Activated CD8-positive, alpha-beta memory T cell treated with anti-CD3 and anti-CD28 coated beads, Interleukin-2, amount 50 U/mL, for 1 hour (primary cell): ENCODE measurements at regions not wholly inside any gene's neighbourhood (a gene's known extent, or its start where the extent isn't known, plus 50 kb on each side); places are given as distances from the start of the nearest gene placed in this dataset.

Experiments used
- DNase-seq: peaks from one replicate; pipeline ENCODE4 v3.0.0-alpha.2; 2020; ENCODE audit errors: extremely low read depth

DNA sequence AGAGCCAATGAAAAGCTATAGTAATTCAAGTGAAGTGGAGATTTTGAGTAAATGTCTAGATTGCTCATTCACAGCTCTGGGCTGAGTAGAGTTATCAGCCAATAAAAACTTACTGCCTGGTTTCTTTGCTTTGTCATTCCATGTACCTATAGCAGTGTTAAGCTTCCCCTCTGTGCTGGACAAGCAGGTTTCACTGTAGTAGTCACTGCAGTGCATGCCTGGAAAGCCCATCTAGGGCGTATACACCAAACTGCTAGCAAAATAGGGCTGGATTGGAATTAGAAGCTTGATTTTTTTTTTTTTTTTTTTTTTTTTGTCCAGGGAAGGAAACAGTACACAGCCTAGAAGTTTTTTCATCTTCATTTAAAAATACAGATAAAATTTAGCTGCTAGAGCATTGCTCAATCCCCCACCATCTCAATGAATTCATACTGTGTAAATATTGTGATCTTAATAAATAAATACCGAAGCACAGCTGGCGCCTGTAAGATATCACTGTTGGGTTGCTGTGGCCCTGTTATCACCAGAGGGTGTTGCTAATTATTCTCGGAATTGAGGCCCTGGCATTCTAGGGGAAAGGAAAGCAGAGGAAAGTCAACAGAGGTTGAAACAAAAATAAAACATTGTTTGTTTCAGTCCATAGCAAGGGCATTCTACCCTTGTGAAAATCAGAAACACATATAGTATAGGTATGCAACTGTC is 968.5 kb upstream of the GJE1 start:
- DNase-seq: no peak

DNA sequence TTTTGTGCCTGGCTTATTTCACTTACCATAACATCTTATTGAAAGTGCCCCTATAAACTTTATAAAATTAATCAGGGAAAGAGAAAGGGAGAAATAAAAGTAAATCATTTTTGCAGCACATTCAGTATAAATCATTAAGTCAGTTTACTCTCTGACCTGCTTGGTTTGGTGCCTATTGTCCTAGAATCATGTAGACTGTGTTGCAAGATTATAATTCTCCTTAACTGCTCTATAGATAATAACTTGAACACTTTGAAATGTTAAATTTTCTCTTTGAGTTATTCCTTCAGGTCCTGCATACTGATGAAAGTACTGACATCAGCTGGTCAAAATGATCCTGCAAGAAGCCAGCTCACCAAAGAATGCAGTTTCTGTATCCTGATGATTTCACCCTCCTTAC is 969.6 kb upstream of the GJE1 start:
- DNase-seq: no peak

DNA sequence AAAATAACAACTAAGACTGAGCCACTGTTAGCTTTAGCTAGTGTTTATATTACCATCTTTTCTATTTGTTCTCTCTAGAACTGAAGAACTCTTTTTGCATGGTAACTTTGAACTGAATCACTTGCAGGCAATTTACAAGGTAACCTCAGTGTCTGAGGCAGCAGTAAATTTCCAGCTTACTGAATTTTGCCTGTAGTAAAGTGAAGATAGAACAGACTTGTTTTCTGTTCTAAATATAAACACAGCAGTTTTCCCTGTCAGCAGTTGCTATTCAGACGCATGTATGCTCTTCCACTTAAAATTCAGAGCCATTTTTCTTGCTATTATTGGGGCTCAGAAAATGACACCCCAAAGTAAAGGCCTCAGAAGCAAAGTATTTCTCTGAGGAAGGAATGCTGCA is 974.0 kb upstream of the GJE1 start:
- no peak for DNase-seq

DNA sequence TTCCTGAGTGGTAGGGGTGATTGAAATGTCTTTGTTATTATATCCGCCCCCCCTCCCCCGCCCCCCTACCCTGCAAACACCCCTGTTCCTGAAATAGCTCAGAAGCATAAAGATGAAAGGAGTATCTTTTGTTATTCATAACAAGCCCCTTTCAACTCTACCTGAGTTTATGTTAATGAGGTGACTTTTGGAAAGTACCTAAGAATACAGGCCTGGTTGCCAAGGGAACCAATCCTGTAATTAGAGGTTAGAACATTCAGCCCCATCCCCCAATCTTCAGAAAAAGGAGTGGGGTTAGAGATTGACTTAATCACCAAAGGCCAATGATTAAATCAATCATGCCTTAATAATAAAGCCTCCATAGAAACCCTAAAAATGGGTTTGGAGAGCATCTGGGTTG is 979.2 kb upstream of the GJE1 start:
- DNase-seq: peak; percentile 11

DNA sequence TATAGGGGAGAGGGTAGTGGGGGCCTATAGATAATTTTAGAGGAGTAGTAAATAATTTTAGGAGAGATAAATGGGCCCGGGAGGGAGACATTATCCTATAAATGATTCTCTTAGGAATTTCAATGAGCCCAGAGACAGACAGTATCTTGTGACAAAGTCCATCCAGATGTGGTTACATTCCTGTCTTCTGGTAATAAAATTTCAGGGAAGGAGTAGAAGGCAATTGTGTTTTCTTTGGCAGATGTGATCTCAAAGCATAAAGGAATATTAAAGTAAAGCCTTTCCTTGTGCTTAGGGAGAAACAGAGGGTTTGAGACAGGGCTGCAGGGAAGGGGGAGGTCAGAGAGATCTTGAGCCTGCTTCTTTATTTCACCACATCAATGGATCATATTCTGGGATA is 979.8 kb upstream of the GJE1 start:
- DNase-seq: no peak

DNA sequence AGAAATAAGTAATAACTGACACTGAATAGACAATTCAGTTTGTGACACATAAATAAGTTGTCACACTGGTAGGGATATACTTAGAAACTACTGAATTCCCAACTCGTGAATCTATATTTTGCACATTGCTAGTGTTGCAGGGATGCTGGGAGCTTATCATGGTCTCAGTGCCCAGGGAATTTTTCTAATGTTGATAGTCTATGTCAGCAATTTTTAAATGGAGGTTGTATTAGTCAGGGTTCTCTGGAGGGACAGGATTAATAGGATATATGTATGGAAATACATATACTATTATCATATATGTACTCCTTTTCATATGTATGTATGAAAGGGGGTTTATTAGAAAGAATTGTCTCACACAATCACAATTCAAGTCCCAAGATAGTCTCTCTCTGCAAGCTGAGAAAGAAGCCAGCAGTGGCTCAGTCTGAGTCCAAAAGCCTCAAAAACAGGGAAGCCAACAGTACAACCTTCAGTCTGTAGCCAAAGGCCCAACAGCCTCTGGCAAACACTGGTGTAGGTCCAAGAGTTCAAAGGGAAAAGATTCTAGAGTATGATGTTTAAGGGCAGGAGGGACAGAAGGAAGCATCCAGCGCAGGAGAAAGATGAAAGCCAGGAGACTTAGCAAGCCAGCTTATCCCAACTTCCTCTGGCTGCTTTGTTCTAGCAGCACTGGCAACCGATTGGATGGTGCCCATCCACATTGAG is 980.9 kb upstream of the GJE1 start:
- DNase-seq: no peak

DNA sequence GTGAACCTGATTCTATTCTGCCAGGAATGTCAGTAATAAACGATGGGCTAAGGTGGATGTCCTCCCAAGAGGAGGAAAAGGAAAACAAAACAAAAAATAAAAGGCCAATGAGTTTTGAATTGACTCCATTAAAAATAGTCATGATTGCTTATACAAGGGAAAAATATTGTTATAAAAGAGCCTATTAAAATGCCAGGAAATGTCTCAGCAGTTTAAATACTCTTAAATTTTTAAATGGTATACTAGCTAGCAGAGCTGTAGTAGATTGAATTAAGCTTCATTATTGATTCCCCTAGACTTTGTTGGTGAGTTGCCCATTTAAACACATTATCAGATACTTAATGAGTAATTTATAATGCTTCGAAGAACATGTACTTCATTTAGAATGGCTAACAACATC is 990.9 kb upstream of the GJE1 start:
- DNase-seq: no peak

DNA sequence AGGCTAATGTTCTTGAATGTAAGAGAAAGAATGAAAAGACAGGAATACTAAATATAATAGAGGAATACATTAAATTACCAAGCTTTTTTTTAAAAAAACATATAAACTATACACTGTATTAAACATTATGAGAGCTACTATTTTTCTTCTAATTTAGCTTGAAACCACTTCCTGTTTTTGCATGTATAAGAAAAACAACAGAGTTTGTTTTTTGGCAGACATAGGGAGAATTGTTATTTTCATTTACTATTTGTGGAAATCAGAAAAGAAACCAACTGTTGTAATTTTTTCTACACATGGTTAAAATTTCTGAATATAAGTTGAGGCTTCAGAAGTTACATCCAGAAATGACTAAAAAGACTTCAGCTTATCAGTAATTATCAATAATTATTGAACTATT is 991.8 kb upstream of the GJE1 start:
- no peak for DNase-seq

DNA sequence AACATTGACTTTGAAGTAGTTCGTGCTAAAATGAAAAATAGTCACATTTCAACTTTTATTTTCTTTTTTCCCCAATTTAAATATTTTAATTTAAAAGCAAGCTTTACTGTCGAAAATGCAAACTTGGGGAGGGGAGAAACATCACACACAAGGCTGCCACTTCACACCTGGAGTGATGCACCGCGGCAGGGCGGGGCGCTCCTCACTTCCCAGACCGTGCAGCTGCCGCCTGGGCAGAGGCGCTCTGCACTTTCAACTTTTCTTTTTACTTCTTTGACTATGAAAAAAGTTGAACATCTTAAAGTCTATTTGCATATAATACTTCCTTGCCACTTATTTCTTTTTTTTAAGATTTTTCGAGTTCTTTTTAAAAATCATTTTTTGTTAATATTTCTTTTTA is 993.3 kb upstream of the GJE1 start:
- no peak for DNase-seq

DNA sequence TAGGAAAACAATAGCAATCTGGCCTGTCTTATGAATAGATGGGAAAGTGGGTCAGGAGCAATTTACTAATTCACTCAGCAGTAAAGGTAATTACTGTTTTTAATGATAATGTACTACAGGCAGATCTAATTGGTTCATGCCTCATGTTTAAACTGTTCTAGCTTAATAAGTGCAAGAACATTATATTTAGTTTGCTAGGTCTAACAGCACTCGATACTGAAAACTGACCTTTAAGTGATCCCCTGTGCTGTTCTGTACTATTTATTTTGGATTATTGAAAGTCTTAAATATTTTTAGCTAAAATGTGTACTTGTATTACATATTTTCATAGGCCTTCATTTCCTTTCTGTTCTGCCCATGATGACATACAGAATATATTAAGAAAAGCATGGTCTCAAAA is 998.0 kb upstream of the GJE1 start:
- no peak for DNase-seq

DNA sequence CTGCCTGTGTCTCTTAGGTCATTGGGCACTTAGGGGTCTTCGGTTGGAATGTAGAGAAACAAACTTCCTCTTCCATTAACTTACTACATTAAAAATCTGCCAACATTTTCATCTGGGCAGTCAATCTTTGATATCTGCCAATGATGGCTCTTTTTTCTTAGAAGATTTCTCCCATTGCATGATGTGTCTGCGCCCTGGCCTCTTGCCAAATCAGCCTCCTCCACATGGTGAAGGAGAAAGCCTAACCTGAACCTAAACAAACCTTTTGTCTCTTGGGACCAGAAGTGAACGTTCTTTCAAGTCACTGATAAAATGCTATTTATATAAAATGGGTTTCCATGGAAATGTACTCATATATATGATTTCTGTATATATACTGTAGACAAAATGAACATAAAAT is 998.9 kb upstream of the GJE1 start:
- no peak for DNase-seq

DNA sequence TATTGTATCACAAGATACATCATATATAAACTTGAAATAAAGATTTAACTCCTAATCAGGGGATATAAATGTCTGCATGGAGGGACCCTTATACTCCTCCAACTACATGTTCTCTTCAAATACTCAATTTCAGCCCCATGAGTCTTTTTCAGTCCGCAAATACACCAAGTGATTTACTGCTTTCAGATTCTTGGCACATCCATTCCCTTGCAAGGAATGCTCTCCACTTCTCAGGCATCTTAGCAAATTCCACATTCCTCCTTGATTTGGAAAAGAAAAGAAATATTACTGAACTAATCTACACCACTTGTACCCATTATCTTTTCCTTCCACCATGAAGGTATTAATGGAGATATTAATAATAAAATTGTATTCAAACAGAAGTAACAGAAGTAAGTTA is 999.4 kb upstream of the GJE1 start:
- no peak for DNase-seq

DNA sequence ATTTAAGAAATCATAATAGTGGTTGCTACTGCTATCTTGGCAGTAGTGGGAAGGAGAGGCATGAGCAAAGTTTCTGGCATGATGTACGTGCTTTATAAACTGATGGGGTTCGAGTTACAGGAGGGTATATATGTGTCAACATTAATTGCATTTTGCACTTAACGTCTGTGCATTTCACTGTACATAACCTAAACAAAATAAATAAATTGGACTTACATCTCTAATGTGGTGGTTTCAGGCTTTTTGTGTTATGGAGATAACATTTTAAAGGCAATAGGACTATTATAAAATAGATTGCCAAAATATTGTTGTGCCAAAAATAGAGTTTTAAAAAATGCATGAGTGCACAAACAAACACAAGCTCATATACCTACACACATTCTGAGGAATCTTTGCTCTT is 1001.1 kb upstream of the GJE1 start:
- no peak for DNase-seq

DNA sequence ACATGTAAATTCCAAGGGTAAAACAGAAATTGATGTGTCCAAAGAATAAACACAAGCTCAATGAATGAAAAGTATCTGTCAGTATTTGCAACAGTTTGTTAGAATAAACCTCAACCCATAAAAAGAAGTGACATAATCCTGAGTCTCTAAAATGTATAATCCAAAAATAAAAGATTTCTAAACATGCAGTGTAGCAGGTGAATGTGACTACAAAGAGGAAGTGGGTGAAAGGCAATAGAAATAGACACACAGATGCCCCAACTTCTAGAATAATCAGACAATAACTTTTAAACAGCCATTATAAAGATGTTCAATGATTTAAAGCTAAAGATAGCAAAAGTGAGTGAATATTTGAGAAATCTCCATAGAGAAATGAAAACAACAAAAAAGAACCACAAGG is 1009.2 kb upstream of the GJE1 start:
- DNase-seq: no peak

DNA sequence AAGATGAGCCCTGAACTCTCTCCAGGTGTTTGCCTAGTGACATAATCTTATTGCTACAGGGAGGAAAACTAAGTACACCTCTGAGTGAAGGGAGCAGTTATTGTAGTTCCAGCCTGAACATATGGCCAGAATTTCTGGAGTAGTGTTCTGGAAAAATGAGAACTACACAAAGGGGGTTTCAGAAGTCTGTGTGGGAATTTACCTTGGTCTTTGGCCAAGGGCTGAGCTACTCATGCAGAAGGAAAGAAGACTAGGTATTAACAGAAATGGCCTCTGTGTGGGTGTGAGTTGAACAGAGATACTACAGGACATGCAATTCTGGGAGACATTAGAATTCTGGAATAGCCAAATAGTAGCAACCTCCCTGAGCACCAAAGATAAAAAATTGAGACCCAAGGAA is 1009.7 kb upstream of the GJE1 start:
- DNase-seq: no peak

DNA sequence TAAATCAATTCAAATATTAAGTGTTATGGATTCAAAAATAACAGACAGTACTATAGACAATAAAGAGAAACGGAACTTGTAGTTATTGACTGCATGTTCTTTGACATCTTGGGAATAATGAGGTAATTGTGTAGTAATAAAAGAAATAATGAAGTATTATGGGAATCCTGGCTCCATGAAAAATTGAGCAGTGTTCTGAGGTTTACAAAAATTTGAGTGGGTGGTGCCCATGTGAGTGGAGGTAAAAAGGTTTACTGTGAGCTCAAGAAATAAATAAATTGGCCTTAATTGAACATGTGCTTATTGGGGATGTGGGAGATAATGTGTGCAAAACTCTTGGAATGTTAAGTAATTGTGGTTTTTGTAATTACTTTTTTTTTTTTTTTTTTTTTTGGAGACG is 1013.7 kb upstream of the GJE1 start:
- DNase-seq: no peak

DNA sequence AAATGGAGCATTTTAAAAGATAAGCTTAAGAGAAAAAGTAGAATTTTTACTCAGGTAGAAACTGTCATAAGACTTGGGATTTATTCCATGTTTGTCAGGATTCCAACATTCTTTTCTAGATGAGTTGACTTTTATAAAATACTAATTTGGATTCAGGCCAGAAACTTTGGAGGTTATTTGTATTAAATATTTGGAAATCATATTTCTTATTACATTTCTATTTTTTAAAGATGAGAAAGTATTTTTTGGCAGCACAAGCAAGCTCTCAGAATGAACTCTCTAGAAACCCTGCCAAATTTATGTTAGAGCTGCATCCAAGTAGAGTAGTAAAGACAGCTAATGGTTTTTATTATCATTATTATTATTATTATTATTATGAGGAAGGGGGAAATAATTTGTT is 1014.9 kb upstream of the GJE1 start:
- no peak for DNase-seq

DNA sequence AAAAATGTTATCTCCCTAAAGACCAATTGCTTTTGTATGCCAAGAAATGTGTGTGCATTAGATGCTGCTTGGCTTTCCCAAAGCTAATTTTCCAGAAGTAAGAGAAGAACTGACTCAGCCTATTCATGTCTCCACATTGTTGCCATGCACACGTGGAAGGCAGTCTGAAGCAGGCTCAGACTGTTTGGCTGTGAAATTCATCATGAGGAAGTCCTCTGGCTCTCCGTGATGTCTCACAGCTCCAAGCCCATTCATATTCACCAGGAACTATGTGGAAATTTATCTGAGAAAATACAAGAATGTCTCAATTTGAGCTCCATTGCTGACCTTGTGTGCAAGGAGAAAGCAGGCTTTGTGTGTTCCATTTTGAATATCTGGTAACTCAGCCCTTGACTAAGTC is 1022.2 kb upstream of the GJE1 start:
- DNase-seq: no peak

DNA sequence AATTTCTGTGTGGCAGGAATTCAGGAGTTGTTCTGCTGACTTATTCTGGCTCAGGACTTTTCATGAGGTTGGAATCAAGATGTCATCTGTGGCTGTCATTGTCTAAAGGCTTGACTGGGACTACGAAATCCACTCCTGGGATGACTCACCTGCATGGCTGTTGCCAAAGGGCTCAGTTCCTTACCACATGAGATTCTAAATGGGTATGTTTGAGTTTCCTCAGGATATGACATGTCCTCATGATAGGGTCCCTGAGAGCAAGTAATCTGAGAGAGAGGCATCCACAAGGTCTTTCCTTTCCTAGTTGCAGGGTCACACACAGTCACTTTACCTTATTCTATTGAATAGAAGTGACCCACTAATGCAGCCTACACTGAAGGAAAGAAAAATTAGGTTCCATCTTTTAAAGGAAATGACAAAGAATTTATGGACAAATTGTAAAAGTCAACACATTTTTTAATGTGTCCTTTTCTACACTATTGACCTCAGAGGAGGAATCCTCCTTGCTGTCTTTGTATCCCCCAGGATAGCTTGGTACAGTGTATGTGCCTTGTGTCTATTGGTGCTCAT is 1025.0 kb upstream of the GJE1 start:
- no peak for DNase-seq

DNA sequence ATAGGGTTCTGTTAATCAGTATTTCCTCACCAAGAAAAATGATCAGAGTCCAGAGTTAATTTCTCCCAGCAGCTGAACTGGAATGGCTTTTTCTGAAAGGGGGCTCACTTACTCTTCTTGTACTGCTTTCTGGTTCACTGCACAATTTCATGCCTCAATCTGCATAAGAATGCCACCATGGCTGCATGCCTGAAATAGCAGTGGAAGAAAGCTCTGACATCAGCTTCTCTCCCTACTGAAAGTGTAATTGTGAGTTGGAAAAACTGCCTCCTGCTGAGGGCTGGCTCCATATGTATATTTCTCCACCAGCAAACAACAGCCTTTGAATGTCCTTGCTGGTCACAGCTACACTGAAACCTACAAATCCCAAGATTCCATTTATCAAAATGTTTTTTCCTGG is 1027.2 kb upstream of the GJE1 start:
- no peak for DNase-seq

DNA sequence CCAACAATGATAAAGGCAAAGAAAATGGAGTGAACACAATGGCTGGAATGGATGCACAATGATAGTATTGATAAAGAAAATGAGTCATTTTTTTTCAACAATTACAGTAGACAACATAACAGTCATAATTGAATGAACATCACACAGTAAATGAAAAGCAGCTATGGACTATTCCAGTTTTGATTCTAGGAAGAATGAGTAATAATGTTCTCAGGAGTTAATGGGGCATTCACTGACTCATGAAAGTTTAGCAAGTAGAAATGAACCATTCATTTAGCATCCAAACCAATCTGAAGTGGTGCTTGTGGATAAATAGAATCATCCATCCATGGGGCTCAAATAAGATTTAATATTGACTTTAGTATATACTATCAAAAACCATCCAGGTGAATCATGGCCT is 1029.5 kb upstream of the GJE1 start:
- no peak for DNase-seq

DNA sequence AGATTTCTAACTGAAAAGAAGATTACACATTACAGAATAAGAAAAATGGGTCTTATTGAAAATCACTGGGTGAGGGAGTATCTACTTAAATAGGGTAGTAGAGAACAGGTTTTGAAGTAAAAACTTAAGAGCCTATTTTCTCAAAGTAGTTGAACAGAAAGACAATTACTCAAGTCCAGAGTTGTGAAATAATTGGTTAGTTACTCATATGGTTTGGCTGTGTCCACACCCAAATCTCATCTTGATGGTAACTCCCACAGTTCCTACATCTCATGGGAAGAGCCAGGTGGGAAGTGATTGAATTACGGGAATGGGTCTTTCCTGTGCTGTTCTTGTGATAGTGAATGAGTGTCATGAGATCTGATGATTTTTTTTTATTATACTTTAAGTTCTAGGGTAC is 1035.3 kb upstream of the GJE1 start:
- DNase-seq: no peak

DNA sequence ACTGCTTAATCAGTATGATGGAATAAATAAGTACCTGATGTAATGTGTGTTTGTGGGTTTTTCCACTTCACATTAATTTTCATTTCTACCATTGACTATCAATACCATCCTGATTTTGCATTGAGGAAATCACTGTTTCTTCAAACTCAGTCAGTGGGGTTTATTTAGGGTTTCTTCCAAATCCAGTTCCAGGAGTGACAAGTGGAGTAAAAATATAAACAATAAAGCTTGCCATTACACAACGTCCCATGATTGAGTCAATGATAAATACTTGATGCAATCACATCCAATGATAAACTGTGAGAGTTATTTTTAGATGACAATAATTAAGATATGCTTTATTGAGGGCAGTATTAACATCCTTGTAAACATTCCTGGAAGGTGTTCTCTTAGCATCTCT is 1037.4 kb upstream of the GJE1 start:
- DNase-seq: no peak

DNA sequence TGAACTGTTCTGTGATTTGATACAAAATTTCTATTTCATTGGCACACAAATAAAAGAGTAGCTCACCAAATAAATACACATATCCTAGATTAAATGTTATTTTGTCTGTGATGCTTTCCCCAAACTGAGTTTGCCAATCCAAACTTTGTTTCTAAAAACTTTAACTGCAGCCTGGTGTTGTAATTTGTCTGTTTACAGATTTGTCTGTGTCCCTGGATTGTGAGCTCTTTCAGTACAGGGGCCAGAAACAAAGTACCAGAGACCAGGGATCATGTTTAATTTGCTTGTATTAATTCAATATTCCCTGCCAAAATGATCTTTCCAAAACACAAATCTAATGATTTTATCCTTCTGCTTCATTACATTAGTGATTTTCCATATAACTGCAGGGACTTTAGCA is 1044.6 kb upstream of the GJE1 start:
- DNase-seq: no peak
